ENCODE measurements at regions not wholly inside any gene's neighbourhood (a gene's known extent, or its start where the extent isn't known, plus 50 kb on each side); places are given as distances from the start of the nearest gene placed in this dataset.
"Not testable (repeated sequence)": the region's sequence is repeated elsewhere in the genome, so short reads cannot be mapped to it uniquely, and the experiment has no call there.

GRCh38 chr18:40148960-40149359, 1806.1 kb upstream of the PIK3C3 start:
- no peak for DNase-seq (ENCODE audit: low spot score)

- DNase-seq (ENCODE audit: low spot score) = no peak
Observed at GRCh38 chr18:40133253-40133652, 1821.8 kb upstream of the PIK3C3 start.

GRCh38 chr18:40132438-40132837, 1822.6 kb upstream of the PIK3C3 start:
- not testable (repeated sequence) for DNase-seq (ENCODE audit: low spot score)

GRCh38 chr18:40124107-40124506, 1830.9 kb upstream of the PIK3C3 start:
- no peak for DNase-seq (ENCODE audit: low spot score)

- DNase-seq (ENCODE audit: low spot score) = no peak
Observed at GRCh38 chr18:40120796-40121391, 1834.1 kb upstream of the PIK3C3 start.

- no peak for DNase-seq (ENCODE audit: low spot score)
Observed at GRCh38 chr18:40120356-40120755, 1834.7 kb upstream of the PIK3C3 start.

GRCh38 chr18:40119581-40119980, 1835.5 kb upstream of the PIK3C3 start:
- DNase-seq (ENCODE audit: low spot score) = not testable (repeated sequence)

- no peak for DNase-seq (ENCODE audit: low spot score)
Observed at GRCh38 chr18:40110455-40110854, 1844.6 kb upstream of the PIK3C3 start.

GRCh38 chr18:40109252-40110049, 1845.6 kb upstream of the PIK3C3 start:
- no peak for DNase-seq (ENCODE audit: low spot score)

GRCh38 chr18:40108596-40108995, 1846.4 kb upstream of the PIK3C3 start:
- no peak for DNase-seq (ENCODE audit: low spot score)

GRCh38 chr18:40102903-40103302, 1852.1 kb upstream of the PIK3C3 start:
- no peak for DNase-seq (ENCODE audit: low spot score)

GRCh38 chr18:40099641-40100040, 1855.4 kb upstream of the PIK3C3 start:
- no peak for DNase-seq (ENCODE audit: low spot score)

- DNase-seq (ENCODE audit: low spot score) = no peak
Observed at GRCh38 chr18:40096675-40097074, 1858.4 kb upstream of the PIK3C3 start.

- DNase-seq (ENCODE audit: low spot score) = no peak
Observed at GRCh38 chr18:40094441-40094840, 1860.6 kb upstream of the PIK3C3 start.

GRCh38 chr18:40088130-40088529, 1866.9 kb upstream of the PIK3C3 start:
- no peak for DNase-seq (ENCODE audit: low spot score)

GRCh38 chr18:40079786-40080185, 1875.2 kb upstream of the PIK3C3 start:
- DNase-seq (ENCODE audit: low spot score) = no peak

- no peak for DNase-seq (ENCODE audit: low spot score)
Observed at GRCh38 chr18:40075616-40076015, 1879.4 kb upstream of the PIK3C3 start.

GRCh38 chr18:40072761-40073160, 1882.3 kb upstream of the PIK3C3 start:
- no peak for DNase-seq (ENCODE audit: low spot score)

- no peak for DNase-seq (ENCODE audit: low spot score)
Observed at GRCh38 chr18:40066368-40066767, 1888.7 kb upstream of the PIK3C3 start.

GRCh38 chr18:40063488-40063887, 1891.5 kb upstream of the PIK3C3 start:
- no peak for DNase-seq (ENCODE audit: low spot score)

GRCh38 chr18:40061086-40061485, 1893.9 kb upstream of the PIK3C3 start:
- no peak for DNase-seq (ENCODE audit: low spot score)

- no peak for DNase-seq (ENCODE audit: low spot score)
Observed at GRCh38 chr18:40060562-40060961, 1894.5 kb upstream of the PIK3C3 start.

GRCh38 chr18:40058811-40059570, 1896.0 kb upstream of the PIK3C3 start:
- DNase-seq (ENCODE audit: low spot score) = no peak

All from CD4-positive, alpha-beta T cell treated with Interleukin-6 at 100 ng/mL for 8 hours (primary cell).